K562 (cell line): ENCODE measurements at regions not wholly inside any gene's neighbourhood (a gene's known extent, or its start where the extent isn't known, plus 50 kb on each side); places are given as distances from the start of the nearest gene placed in this dataset.

Experiments
- ARID4B ChIP-seq: sonication (generic); formaldehyde crosslinking; IDR thresholded peaks from 2 replicates; pipeline ENCODE4 v1.8.0; 2022; ENCODE audit warnings: mild to moderate bottlenecking, missing genetic modification reagents
- CTCF ChIP-seq, 3 experiments: IDR thresholded peaks in 2 of 3; conservative IDR thresholded peaks in 1 of 3; 2 replicates each; pipeline ENCODE4 v1.5.1; 2011 to 2012; ENCODE audit warnings: low read length in 3 of 3, mild to moderate bottlenecking in 3 of 3, control low read depth in 2 of 3, improper control_type of control experiment in 1 of 3, inconsistent platforms in 1 of 3, low read depth in 1 of 3, mixed read lengths in 1 of 3, moderate library complexity in 1 of 3; ENCODE audit not compliant: insufficient read depth in 2 of 3
- EP300 ChIP-seq: IDR thresholded peaks from 2 replicates; pipeline ENCODE4 v1.6.1; 2012; ENCODE audit warnings: low read length, improper control_type of control experiment
- HNRNPUL1 ChIP-seq: fragments of 200-400 bp; formaldehyde crosslinking; IDR thresholded peaks from 2 replicates; pipeline ENCODE4 v1.6.1; 2017; ENCODE audit warnings: low read length
- NEUROD1 ChIP-seq: fragments of 150-350 bp; IDR thresholded peaks from 2 replicates; pipeline ENCODE4 v1.6.1; 2014; ENCODE audit warnings: borderline replicate concordance, low read length, low read depth; ENCODE audit not compliant: partially characterized antibody
- POLR2AphosphoS5 ChIP-seq: IDR thresholded peaks from 2 replicates; pipeline ENCODE4 v1.6.1; 2011; ENCODE audit warnings: mild to moderate bottlenecking, low read depth, low read length, moderate library complexity; ENCODE audit not compliant: control insufficient read depth, insufficient read depth
- ZNF124 ChIP-seq: sonication (generic); formaldehyde crosslinking; IDR thresholded peaks from 2 replicates; pipeline ENCODE4 v1.8.1; 2022; ENCODE audit warnings: missing genetic modification reagents
- ZNF79 ChIP-seq: fragments of 250-450 bp; sonication (Bioruptor Pico); IDR thresholded peaks from 2 replicates; pipeline ENCODE4 v1.4.0; 2020; ENCODE audit warnings: low read depth, mild to moderate bottlenecking, moderate library complexity

GRCh38 chr5:89973516-89973915 is 436.0 kb downstream of the CETN3 start:
- TF ChIP-seq NEUROD1 (no peak), HNRNPUL1 (no peak), EP300 (no peak), POLR2AphosphoS5 (no peak), ZNF79 (CRISPR knock-in tag) (no peak), ARID4B (no peak), CTCF (IDR thresholded peaks at IDR 0.05 in 2 of 3, conservative IDR thresholded peaks at IDR 0.05 in 1 of 3; ENCODE audit: insufficient read depth in 2 of 3, low read depth in 1 of 3, low read length in 3 of 3) (no peak), ZNF124 (CRISPR knock-in tag) (no peak)
